HG03520 (cell line): ENCODE measurements at regions not wholly inside any gene's neighbourhood (a gene's known extent, or its start where the extent isn't known, plus 50 kb on each side); places are given as distances from the start of the nearest gene placed in this dataset.

ENCODE experiments used
- ATAC-seq: cut with Tn5 transposase; IDR thresholded peaks from one replicate; pipeline ENCODE4 v1.9.1; 2021; ENCODE audit warnings: mild to moderate bottlenecking, moderate library complexity; ENCODE audit not compliant: unreplicated experiment

- no peak for ATAC-seq
Observed at GRCh38 chr1:21347072-21347581, 56.9 kb upstream of the ECE1 start.

GRCh38 chr1:21346365-21347071 is 56.3 kb upstream of the ECE1 start:
- no peak for ATAC-seq

GRCh38 chr1:21344750-21345443 is 54.6 kb upstream of the ECE1 start:
- ATAC-seq: peak; percentile 11

DNA sequence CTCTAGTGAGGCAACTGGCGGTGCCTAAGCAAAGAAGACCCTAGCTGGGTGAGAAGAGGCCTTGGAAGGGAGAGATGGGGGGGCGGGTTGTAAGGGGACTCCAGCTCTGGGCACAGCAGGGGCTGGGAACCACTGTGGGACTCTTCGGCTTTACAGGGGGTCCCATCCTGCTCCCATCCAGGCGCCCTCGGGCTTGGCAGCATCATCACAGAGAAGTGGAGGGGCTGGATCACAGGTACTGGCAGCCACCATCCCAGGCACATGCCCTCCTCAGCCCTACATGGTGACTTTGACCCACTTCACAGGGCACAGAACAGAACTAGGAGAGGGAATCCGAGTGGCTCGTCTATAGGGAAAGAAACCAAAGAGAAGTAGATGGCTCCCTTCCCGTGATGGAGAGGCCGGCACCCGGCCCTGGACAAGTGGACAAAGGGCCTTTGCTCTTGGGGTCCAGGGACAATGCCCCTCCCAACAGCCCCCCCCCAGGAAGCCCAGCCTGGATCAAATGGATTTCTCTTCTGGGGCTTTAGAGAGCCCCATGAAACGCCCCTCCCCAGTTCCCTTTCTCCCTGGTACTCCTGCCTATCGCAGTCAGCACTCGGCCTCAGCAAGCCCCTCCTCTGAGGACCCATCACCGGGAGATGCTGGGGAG is 54.0 kb upstream of the ECE1 start:
- no peak for ATAC-seq

GRCh38 chr1:21342961-21343838 is 52.9 kb upstream of the ECE1 start:
- ATAC-seq: no peak

DNA sequence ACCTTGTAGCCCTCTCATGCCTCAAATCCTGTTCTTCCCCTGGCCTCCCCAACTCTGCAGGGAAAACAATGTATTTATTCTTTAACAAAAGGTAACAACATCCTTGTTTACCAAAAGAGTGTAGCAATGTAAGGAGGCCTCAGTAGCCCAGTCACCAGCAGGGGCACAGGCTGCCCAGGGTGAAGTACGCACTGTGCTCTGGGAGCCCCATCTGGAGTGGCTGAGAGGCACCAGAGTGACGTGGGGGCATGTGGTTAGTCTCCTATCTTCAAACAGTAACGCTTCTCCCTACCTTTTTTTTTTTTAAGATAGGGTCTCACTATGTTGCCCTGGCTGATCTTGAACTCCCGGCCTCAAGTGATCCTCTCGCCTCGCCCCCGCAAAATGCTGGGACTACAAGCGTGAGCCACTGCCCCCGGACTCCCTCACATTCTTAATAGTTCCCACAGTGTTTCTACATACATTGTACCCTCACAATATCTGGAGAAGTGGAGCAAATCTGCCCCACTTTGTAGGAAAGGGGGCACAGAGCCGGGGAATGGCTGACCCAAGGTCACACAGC is 51.3 kb upstream of the ECE1 start:
- ATAC-seq: no peak

- ATAC-seq: no peak
Observed at GRCh38 chr1:21341022-21341421, 50.8 kb upstream of the ECE1 start.

DNA sequence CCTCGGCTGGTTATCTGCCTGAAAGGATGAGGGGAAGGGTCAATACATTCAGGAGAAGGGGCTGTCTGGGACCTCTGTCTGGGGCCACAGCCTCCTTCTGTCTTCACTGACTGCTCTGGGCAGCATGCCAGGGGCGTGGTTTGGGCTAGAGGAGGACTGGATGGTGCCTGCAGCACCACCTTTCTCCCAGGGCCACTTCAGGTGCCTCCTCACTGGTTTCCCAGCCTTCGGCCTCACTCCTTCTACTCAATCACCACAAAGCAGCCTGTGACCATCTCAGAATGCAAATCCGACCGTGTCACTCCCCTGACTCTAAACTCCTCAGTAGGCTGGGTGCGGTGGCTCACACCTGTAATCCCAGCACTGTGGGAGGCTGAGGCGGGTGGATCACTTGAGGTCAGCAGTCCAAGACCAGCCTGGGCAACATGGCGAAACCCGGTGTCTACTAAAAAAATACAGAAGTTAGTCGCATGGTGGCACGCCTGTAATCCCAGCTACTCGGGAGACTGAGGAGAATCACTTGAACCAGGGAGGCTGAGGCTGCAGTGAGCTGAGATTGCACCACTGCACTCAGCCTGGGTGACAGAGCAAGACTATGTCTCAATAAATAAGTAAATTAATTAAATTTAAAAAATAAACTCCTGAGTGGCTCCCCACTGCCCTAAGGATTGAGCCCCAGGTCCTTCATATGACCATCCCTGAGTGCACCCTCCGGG is 50.1 kb upstream of the ECE1 start:
- no peak for ATAC-seq
